Astrocyte (in vitro differentiated cells and primary cell): ENCODE measurements at regions not wholly inside any gene's neighbourhood (a gene's known extent, or its start where the extent isn't known, plus 50 kb on each side); places are given as distances from the start of the nearest gene placed in this dataset.
"Not testable (repeated sequence)": the region's sequence is repeated elsewhere in the genome, so short reads cannot be mapped to it uniquely, and the experiment has no call there.

Experiments used
- DNase-seq: peaks from one replicate; pipeline ENCODE4 v3.0.0-alpha.2; 2010; ENCODE audit warnings: low read depth
- FAIRE-seq: peaks from 2 replicates; lab custom pipeline; 2011; peaks lifted over from hg19 to GRCh38; lab: Jason Lieb, UNC
- H2AFZ ChIP-seq: 2 replicates; pipeline ENCODE4 v1.6.0; 2012; ENCODE audit warnings: low read depth, low read length, inconsistent platforms
- H3K27ac ChIP-seq: 2 replicates; pipeline ENCODE4 v1.5.1; 2011; ENCODE audit warnings: low read depth, low read length, inconsistent platforms
- H3K27me3 ChIP-seq: 2 replicates; pipeline ENCODE4 v1.6.0; 2011; ENCODE audit warnings: low read length, inconsistent platforms; ENCODE audit not compliant: insufficient read depth
- H3K36me3 ChIP-seq: 2 replicates; pipeline ENCODE4 v1.5.1; 2011; ENCODE audit warnings: low read length, inconsistent platforms; ENCODE audit not compliant: insufficient read depth
- H3K4me1 ChIP-seq: 2 replicates; pipeline ENCODE4 v1.5.1; 2011; ENCODE audit warnings: low read length, inconsistent platforms; ENCODE audit not compliant: insufficient read depth
- H3K4me2 ChIP-seq: 2 replicates; pipeline ENCODE4 v1.6.0; 2012; ENCODE audit warnings: low read length, inconsistent platforms
- H3K4me3 ChIP-seq: 2 replicates; pipeline ENCODE4 v1.5.1; 2011; ENCODE audit warnings: low read depth, mild to moderate bottlenecking, low read length, inconsistent platforms; ENCODE audit not compliant: insufficient read depth
- H3K79me2 ChIP-seq: 2 replicates; pipeline ENCODE4 v1.6.0; 2012; ENCODE audit warnings: mild to moderate bottlenecking, low read length, inconsistent platforms; ENCODE audit not compliant: insufficient read depth
- H3K9ac ChIP-seq: 2 replicates; pipeline ENCODE4 v1.6.0; 2012; ENCODE audit warnings: mild to moderate bottlenecking, low read length, inconsistent platforms
- H3K9me3 ChIP-seq: 2 replicates; pipeline ENCODE4 v1.5.1; 2012; ENCODE audit warnings: low read depth, mild to moderate bottlenecking, low read length, inconsistent platforms; ENCODE audit not compliant: insufficient read depth
- H4K20me1 ChIP-seq: 2 replicates; pipeline ENCODE4 v1.6.0; 2012; ENCODE audit warnings: low read length, inconsistent platforms; ENCODE audit not compliant: insufficient read depth
- H3K27ac Mint-ChIP-seq: one replicate; pipeline ENCODE4 v1.8.0; 2021; ENCODE audit warnings: mild to moderate bottlenecking, mixed read lengths; ENCODE audit not compliant: unreplicated experiment
- H3K27me3 Mint-ChIP-seq: one replicate; pipeline ENCODE4 v1.8.0; 2021; ENCODE audit warnings: low read depth, mixed read lengths; ENCODE audit not compliant: unreplicated experiment
- H3K36me3 Mint-ChIP-seq: one replicate; pipeline ENCODE4 v1.8.0; 2021; ENCODE audit warnings: low read depth, mixed read lengths; ENCODE audit not compliant: unreplicated experiment
- H3K4me1 Mint-ChIP-seq: one replicate; pipeline ENCODE4 v1.8.0; 2021; ENCODE audit warnings: low read depth, mixed read lengths; ENCODE audit not compliant: unreplicated experiment
- H3K4me3 Mint-ChIP-seq: one replicate; pipeline ENCODE4 v1.8.0; 2021; ENCODE audit warnings: mild to moderate bottlenecking, moderate library complexity, mixed read lengths; ENCODE audit not compliant: unreplicated experiment
- H3K9me3 Mint-ChIP-seq: one replicate; pipeline ENCODE4 v1.8.0; 2021; ENCODE audit warnings: mild to moderate bottlenecking, mixed read lengths; ENCODE audit not compliant: unreplicated experiment
- CTCF ChIP-seq: IDR thresholded peaks from 2 replicates; pipeline ENCODE4 v1.5.1; 2011; ENCODE audit warnings: low read depth, mild to moderate bottlenecking, inconsistent platforms, low read length, moderate library complexity; ENCODE audit not compliant: insufficient read depth
- EZH2 ChIP-seq: IDR thresholded peaks from 2 replicates; pipeline ENCODE4 v1.6.1; 2012; ENCODE audit warnings: mild to moderate bottlenecking, low read length, inconsistent platforms; ENCODE audit not compliant: insufficient read depth

GRCh38 chr9:74414325-74414724 lies 82.8 kb upstream of the RORB start:
- Histone ChIP-seq H3K36me3 (no peaks in the 10 kb centered on the region), H3K79me2 (no peaks in the 10 kb centered on the region), H3K4me3 (no peak overlapping the region), H3K27me3 (no peaks in the 10 kb centered on the region), H3K4me1 (no peaks in the 10 kb centered on the region), H4K20me1 (no peaks in the 10 kb centered on the region), H3K4me2 (no peak overlapping the region), H3K9ac (no peak overlapping the region), H3K27ac (no peak overlapping the region), H2AFZ (no peak overlapping the region), H3K9me3 (peaks cover 5% of the 10 kb centered on the region)
- FAIRE-seq (no peak), DNase-seq (no peak)
- Mint-ChIP-seq H3K4me1 (no peaks in the 10 kb centered on the region), H3K4me3 (no peak overlapping the region), H3K9me3 (peaks cover 2% of the 10 kb centered on the region), H3K36me3 (no peaks in the 10 kb centered on the region), H3K27ac (no peak overlapping the region), H3K27me3 (no peaks in the 10 kb centered on the region)
- no peak for TF ChIP-seq EZH2
- TF ChIP-seq CTCF = no peak

- H3K4me1 Mint-ChIP-seq = no peaks in the 10 kb centered on the region
- no peak overlapping the region for H3K27ac Mint-ChIP-seq
- TF ChIP-seq EZH2 (no peak), CTCF (no peak)
- Histone ChIP-seq H3K4me1 (no peaks in the 10 kb centered on the region), H3K27me3 (no peaks in the 10 kb centered on the region), H3K27ac (no peak overlapping the region), H3K36me3 (no peaks in the 10 kb centered on the region), H4K20me1 (no peaks in the 10 kb centered on the region), H3K79me2 (no peaks in the 10 kb centered on the region), H3K9me3 (peaks cover 5% of the 10 kb centered on the region), H3K4me2 (no peak overlapping the region), H2AFZ (no peak overlapping the region), H3K4me3 (no peak overlapping the region), H3K9ac (no peak overlapping the region)
- no peaks in the 10 kb centered on the region for H3K27me3 Mint-ChIP-seq
- FAIRE-seq (no peak), DNase-seq (no peak)
- H3K4me3 Mint-ChIP-seq = no peak overlapping the region
- H3K9me3 Mint-ChIP-seq = peaks cover 2% of the 10 kb centered on the region
- no peaks in the 10 kb centered on the region for H3K36me3 Mint-ChIP-seq
These were observed 81.1 kb upstream of the RORB start for GRCh38 chr9:74415995-74416394.

GRCh38 chr9:74424488-74424887 lies 72.6 kb upstream of the RORB start:
- H2AFZ ChIP-seq, H3K9me3 ChIP-seq, H3K27ac ChIP-seq, H3K9ac ChIP-seq, H3K4me3 ChIP-seq, H3K36me3 ChIP-seq, H3K79me2 ChIP-seq, FAIRE-seq, H3K27me3 Mint-ChIP-seq, H3K4me1 Mint-ChIP-seq, H3K36me3 Mint-ChIP-seq, H3K27me3 ChIP-seq, DNase-seq, H4K20me1 ChIP-seq, H3K4me1 ChIP-seq, H3K4me3 Mint-ChIP-seq, H3K27ac Mint-ChIP-seq, H3K4me2 ChIP-seq, H3K9me3 Mint-ChIP-seq: not testable (repeated sequence)
